ENCODE measurements at regions not wholly inside any gene's neighbourhood (a gene's known extent, or its start where the extent isn't known, plus 50 kb on each side); places are given as distances from the start of the nearest gene placed in this dataset.

DNA sequence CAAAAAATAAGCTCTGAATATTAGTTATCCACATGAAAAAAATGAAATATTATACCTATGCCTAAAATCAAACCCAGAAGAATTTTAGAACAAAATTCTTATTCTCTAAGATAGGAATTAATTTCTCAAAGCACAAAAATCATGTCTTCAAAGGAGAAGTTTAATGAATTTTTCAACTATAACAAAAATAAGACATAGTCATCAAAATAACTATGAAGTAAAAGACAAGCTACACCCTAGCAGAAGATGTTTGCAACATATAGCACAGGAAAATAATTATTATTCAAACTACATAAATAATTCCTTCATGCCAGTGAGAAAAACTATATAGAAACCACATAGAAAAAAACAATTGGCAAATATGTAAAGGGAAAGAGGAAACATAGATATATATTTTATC lies 1203.6 kb upstream of the GJE1 start:
- H3K36me3 ChIP-seq (ENCODE audit: control insufficient read depth, insufficient read depth, low read length): no peaks in the 10 kb centered on the region
- H3K9me3 ChIP-seq (replicated peaks; ENCODE audit: control insufficient read depth, low read depth, low read length): no peaks in the 10 kb centered on the region
- H3K27ac ChIP-seq (ENCODE audit: low read length): no peak overlapping the region
- no peaks in the 10 kb centered on the region for H3K27me3 ChIP-seq (ENCODE audit: control insufficient read depth, insufficient read depth, low read length)
- H3K4me3 ChIP-seq (ENCODE audit: low read length): no peak overlapping the region
- H3K4me1 ChIP-seq (ENCODE audit: control insufficient read depth, insufficient read depth, low read length): no peaks in the 10 kb centered on the region
- DNase-seq: no peak

GRCh38 chr6:140923048-140923447 lies 1209.7 kb upstream of the GJE1 start:
- Histone ChIP-seq H3K9me3 (replicated peaks; ENCODE audit: control insufficient read depth, low read depth, low read length) (no peaks in the 10 kb centered on the region), H3K27ac (ENCODE audit: low read length) (no peak overlapping the region), H3K4me3 (ENCODE audit: low read length) (no peak overlapping the region), H3K27me3 (ENCODE audit: control insufficient read depth, insufficient read depth, low read length) (no peaks in the 10 kb centered on the region), H3K4me1 (ENCODE audit: control insufficient read depth, insufficient read depth, low read length) (no peaks in the 10 kb centered on the region), H3K36me3 (ENCODE audit: control insufficient read depth, insufficient read depth, low read length) (no peaks in the 10 kb centered on the region)
- DNase-seq: peak; percentile 22
- WGBS (ENCODE audit: insufficient coverage): no CpG with 5 or more reads among the region's 1 CpG

DNA sequence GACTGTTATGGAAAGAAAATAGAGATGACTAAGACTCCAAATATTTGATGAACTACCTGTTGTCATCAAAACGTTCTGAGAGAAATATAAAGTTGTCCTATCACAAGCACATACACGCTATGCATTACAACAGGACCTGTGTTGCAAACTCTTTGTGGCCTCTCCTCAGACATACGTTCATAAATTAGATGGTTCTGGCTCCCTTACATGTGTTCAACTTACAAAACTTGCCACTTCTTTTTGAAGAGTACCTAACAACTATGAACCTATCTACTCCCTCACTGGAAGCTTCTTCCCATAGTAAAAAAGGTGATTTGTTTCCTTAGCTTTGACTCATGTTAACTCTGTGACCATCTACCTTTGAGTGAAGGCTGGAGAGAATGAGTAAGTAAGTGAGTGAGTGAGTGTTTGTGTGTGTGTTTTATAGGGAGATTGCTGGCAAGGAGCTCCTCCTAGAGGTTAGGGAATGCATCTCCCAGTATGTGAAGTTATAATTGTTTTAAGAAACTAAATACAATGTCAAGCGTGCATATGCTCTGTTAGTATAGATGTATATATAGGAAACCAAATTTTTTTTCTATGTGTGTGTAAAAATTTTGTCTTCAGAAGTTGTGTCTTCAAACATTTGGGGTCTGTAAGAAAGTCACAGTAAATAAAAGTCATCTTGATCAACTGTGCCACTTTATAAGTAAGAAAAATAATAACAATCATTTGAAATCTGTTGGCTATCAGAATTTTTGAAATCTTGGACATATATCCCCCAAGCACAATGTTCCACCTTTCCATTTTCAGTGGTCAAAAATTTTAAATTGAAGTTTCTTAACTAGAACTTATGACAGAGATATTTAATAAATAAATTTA lies 1211.1 kb upstream of the GJE1 start:
- Histone ChIP-seq H3K27ac (ENCODE audit: low read length) (no peak overlapping the region), H3K4me3 (ENCODE audit: low read length) (no peak overlapping the region), H3K9me3 (replicated peaks; ENCODE audit: control insufficient read depth, low read depth, low read length) (no peaks in the 10 kb centered on the region), H3K4me1 (ENCODE audit: control insufficient read depth, insufficient read depth, low read length) (no peaks in the 10 kb centered on the region), H3K36me3 (ENCODE audit: control insufficient read depth, insufficient read depth, low read length) (no peaks in the 10 kb centered on the region), H3K27me3 (ENCODE audit: control insufficient read depth, insufficient read depth, low read length) (no peaks in the 10 kb centered on the region)
- 53% methylated on average over 2 of the region's 4 CpGs for WGBS (ENCODE audit: insufficient coverage)
- DNase-seq: peak; percentile 65

DNA sequence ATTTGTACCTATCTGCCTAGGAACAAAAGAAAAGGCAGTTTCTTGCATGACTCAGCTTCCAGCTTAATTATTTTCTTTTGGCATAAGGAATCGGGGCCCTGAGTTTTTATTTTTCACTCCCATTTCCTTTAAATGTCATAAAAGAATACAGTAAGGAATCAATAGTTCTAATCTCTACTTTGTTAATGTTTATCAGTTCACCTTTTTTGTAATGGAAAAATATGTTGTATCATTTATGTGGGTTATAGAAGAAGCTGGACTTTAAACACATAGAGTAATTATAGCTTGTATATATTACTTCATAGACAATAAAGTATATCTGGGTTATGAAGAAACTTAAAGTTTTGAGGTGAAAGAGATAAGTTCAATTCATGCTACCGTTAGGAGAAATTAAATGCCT lies 1214.8 kb upstream of the GJE1 start:
- Histone ChIP-seq H3K27ac (ENCODE audit: low read length) (no peak overlapping the region), H3K36me3 (ENCODE audit: control insufficient read depth, insufficient read depth, low read length) (no peaks in the 10 kb centered on the region), H3K4me1 (ENCODE audit: control insufficient read depth, insufficient read depth, low read length) (peaks cover 2% of the 10 kb centered on the region), H3K4me3 (ENCODE audit: low read length) (no peak overlapping the region), H3K9me3 (replicated peaks; ENCODE audit: control insufficient read depth, low read depth, low read length) (no peaks in the 10 kb centered on the region), H3K27me3 (ENCODE audit: control insufficient read depth, insufficient read depth, low read length) (no peaks in the 10 kb centered on the region)
- WGBS (ENCODE audit: insufficient coverage): no CpG with 5 or more reads among the region's 2 CpGs
- no peak for DNase-seq

DNA sequence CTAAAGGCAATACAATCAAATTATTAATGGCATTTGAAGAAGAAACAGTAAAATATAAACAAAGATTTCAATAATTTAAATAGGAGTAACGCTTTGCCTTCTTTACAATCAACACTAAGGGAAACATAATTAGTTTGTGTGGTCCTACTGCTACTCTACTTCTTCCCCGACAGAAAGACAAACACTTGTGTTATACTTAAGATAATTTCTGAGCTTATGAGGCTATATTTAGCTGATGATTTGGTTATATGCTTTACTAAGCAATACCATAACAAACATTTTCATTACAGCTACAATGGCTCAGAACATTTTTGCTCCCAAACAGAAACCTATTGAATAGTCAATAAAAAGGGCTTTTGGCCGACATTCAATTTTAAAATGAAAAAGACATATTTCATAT lies 1217.2 kb upstream of the GJE1 start:
- no peaks in the 10 kb centered on the region for H3K27me3 ChIP-seq (ENCODE audit: control insufficient read depth, insufficient read depth, low read length)
- no peak overlapping the region for H3K4me3 ChIP-seq (ENCODE audit: low read length)
- WGBS (ENCODE audit: insufficient coverage): no CpG with 5 or more reads among the region's 3 CpGs
- peaks cover 2% of the 10 kb centered on the region for H3K4me1 ChIP-seq (ENCODE audit: control insufficient read depth, insufficient read depth, low read length)
- no peaks in the 10 kb centered on the region for H3K9me3 ChIP-seq (replicated peaks; ENCODE audit: control insufficient read depth, low read depth, low read length)
- no peaks in the 10 kb centered on the region for H3K36me3 ChIP-seq (ENCODE audit: control insufficient read depth, insufficient read depth, low read length)
- peak overlapping the region; percentile 71 for H3K27ac ChIP-seq (ENCODE audit: low read length)
- DNase-seq: peak; percentile 27

DNA sequence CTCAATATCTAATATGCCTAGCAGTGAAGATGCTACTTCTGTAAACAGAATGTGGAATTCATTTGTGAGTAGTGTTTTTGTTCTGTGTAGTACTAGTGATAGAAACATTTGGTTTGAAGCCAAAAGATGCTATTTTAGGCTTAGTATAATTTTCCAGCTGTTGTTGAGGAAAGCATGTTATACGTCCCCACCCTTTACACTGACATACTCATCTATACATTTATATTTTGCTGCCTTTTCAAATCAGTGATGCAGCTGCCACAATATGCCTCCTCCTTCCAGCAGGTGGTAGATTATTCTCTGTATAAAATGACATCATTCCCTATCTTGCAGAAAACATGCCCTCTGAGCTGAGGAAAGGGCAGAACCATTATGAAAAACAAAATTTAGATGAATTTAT lies 1217.6 kb upstream of the GJE1 start:
- Histone ChIP-seq H3K36me3 (ENCODE audit: control insufficient read depth, insufficient read depth, low read length) (no peaks in the 10 kb centered on the region), H3K27me3 (ENCODE audit: control insufficient read depth, insufficient read depth, low read length) (no peaks in the 10 kb centered on the region), H3K9me3 (replicated peaks; ENCODE audit: control insufficient read depth, low read depth, low read length) (no peaks in the 10 kb centered on the region), H3K4me1 (ENCODE audit: control insufficient read depth, insufficient read depth, low read length) (peaks cover 2% of the 10 kb centered on the region), H3K4me3 (ENCODE audit: low read length) (no peak overlapping the region), H3K27ac (ENCODE audit: low read length) (peak overlapping the region; percentile 71)
- DNase-seq: peak; percentile 92
- no CpG with 5 or more reads among the region's 1 CpG for WGBS (ENCODE audit: insufficient coverage)

GRCh38 chr6:140912686-140913085 lies 1220.0 kb upstream of the GJE1 start:
- WGBS (ENCODE audit: insufficient coverage): 72% methylated on average over 2 of the region's 3 CpGs
- no peak overlapping the region for H3K4me3 ChIP-seq (ENCODE audit: low read length)
- DNase-seq: no peak
- H3K36me3 ChIP-seq (ENCODE audit: control insufficient read depth, insufficient read depth, low read length): no peaks in the 10 kb centered on the region
- H3K9me3 ChIP-seq (replicated peaks; ENCODE audit: control insufficient read depth, low read depth, low read length): no peaks in the 10 kb centered on the region
- peaks cover 2% of the 10 kb centered on the region for H3K4me1 ChIP-seq (ENCODE audit: control insufficient read depth, insufficient read depth, low read length)
- H3K27ac ChIP-seq (ENCODE audit: low read length): no peak overlapping the region
- no peaks in the 10 kb centered on the region for H3K27me3 ChIP-seq (ENCODE audit: control insufficient read depth, insufficient read depth, low read length)

DNA sequence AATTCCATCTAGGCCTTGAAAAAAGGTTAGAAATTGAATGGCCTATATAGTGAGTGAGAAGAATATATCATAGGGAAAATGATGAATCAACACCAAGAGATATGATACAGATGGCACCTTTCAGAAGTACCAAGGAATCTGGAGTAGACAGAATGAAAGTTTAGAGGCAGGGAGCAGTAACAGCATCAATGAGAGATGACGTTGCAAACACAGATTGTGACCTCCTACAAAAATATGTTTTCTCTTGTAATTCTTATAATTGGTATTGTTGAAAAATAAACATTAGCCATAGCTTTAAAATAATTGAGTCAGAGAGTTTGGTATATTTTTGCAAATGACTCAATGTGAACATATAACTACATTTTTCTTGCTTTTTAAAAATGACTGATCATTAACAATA lies 1223.1 kb upstream of the GJE1 start:
- no CpG with 5 or more reads among the region's 1 CpG for WGBS (ENCODE audit: insufficient coverage)
- H3K27me3 ChIP-seq (ENCODE audit: control insufficient read depth, insufficient read depth, low read length): no peaks in the 10 kb centered on the region
- H3K4me3 ChIP-seq (ENCODE audit: low read length): no peak overlapping the region
- no peaks in the 10 kb centered on the region for H3K36me3 ChIP-seq (ENCODE audit: control insufficient read depth, insufficient read depth, low read length)
- H3K4me1 ChIP-seq (ENCODE audit: control insufficient read depth, insufficient read depth, low read length): no peaks in the 10 kb centered on the region
- DNase-seq: no peak
- H3K27ac ChIP-seq (ENCODE audit: low read length): no peak overlapping the region
- no peaks in the 10 kb centered on the region for H3K9me3 ChIP-seq (replicated peaks; ENCODE audit: control insufficient read depth, low read depth, low read length)

GRCh38 chr6:140909156-140909555 lies 1223.6 kb upstream of the GJE1 start:
- H3K27me3 ChIP-seq (ENCODE audit: control insufficient read depth, insufficient read depth, low read length): no peaks in the 10 kb centered on the region
- no peaks in the 10 kb centered on the region for H3K4me1 ChIP-seq (ENCODE audit: control insufficient read depth, insufficient read depth, low read length)
- no peaks in the 10 kb centered on the region for H3K36me3 ChIP-seq (ENCODE audit: control insufficient read depth, insufficient read depth, low read length)
- H3K4me3 ChIP-seq (ENCODE audit: low read length): no peak overlapping the region
- DNase-seq: no peak
- no peak overlapping the region for H3K27ac ChIP-seq (ENCODE audit: low read length)
- no peaks in the 10 kb centered on the region for H3K9me3 ChIP-seq (replicated peaks; ENCODE audit: control insufficient read depth, low read depth, low read length)

- Histone ChIP-seq H3K36me3 (ENCODE audit: control insufficient read depth, insufficient read depth, low read length) (no peaks in the 10 kb centered on the region), H3K9me3 (replicated peaks; ENCODE audit: control insufficient read depth, low read depth, low read length) (no peaks in the 10 kb centered on the region), H3K4me1 (ENCODE audit: control insufficient read depth, insufficient read depth, low read length) (no peaks in the 10 kb centered on the region), H3K4me3 (ENCODE audit: low read length) (no peak overlapping the region), H3K27ac (ENCODE audit: low read length) (no peak overlapping the region), H3K27me3 (ENCODE audit: control insufficient read depth, insufficient read depth, low read length) (no peaks in the 10 kb centered on the region)
- DNase-seq: no peak
These were observed 1224.2 kb upstream of the GJE1 start for GRCh38 chr6:140908505-140908904.

DNA sequence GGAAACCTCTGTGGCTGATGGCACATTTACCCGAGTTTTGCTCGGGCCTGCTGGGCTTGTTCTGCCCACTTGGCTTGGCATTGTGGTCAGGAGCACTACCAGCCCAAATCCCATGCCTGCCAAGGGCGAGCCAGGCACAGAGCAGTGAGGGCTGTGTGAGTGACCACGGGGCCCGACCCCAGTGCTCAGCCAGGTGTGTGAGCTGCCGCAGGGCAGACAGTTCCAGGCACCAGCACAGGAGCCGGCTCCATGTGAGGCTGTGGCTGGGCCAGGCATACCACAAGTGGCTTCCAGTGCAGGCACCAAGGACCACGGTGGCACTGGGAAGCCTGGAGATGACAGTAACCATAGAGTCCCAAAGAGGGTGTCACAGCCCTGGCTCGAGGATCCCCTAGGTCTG lies 1225.5 kb upstream of the GJE1 start:
- DNase-seq: no peak
- no peaks in the 10 kb centered on the region for H3K36me3 ChIP-seq (ENCODE audit: control insufficient read depth, insufficient read depth, low read length)
- no peak overlapping the region for H3K27ac ChIP-seq (ENCODE audit: low read length)
- no peaks in the 10 kb centered on the region for H3K9me3 ChIP-seq (replicated peaks; ENCODE audit: control insufficient read depth, low read depth, low read length)
- 90% methylated on average over 8 of the region's 9 CpGs for WGBS (ENCODE audit: insufficient coverage)
- H3K27me3 ChIP-seq (ENCODE audit: control insufficient read depth, insufficient read depth, low read length): no peaks in the 10 kb centered on the region
- H3K4me1 ChIP-seq (ENCODE audit: control insufficient read depth, insufficient read depth, low read length): no peaks in the 10 kb centered on the region
- H3K4me3 ChIP-seq (ENCODE audit: low read length): no peak overlapping the region

Measured in muscle of leg (tissue), 3 donors.